GM19372 (cell line): ENCODE measurements at regions not wholly inside any gene's neighbourhood (a gene's known extent, or its start where the extent isn't known, plus 50 kb on each side); places are given as distances from the start of the nearest gene placed in this dataset.
"Not testable (repeated sequence)": the region's sequence is repeated elsewhere in the genome, so short reads cannot be mapped to it uniquely, and the experiment has no call there.

Experiments used
- ATAC-seq: cut with Tn5 transposase; IDR thresholded peaks from one replicate; pipeline ENCODE4 v1.9.1; 2021; ENCODE audit warnings: mild to moderate bottlenecking, low read depth, moderate library complexity; ENCODE audit not compliant: unreplicated experiment

DNA sequence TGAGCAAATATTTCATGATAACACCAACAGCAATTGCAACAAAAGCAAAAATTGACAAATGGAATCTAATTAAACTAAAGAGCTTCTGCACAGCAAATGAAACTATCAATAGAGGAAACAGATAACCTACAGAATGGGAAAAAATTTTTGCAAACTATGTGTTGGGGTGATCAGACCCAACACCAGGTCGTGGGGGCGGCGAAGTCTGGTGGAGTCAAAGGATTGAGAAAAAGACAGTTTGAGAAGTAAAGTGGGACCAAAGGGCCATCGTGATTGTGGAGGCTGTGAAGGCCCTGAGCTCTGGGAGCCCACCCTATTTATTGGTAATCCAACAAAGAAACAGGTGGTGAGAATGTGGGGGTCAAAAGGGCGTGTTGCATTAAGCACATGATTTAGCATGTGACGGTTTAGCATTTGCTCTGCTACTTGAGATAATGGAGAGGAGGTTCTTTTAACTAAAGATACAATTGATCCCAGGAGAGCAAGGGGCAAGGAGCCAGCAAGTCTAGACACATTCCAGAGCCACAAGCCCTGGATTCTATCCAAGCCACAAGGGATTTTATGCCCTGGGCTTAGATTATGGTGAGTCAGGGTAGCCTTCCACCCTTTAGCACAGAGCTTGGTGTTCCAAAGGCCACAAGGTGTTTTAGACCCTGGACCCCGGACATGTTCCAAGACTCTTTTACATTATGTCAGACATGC, 65.5 kb upstream of the VLDLR start:
- not testable (repeated sequence) for ATAC-seq

DNA sequence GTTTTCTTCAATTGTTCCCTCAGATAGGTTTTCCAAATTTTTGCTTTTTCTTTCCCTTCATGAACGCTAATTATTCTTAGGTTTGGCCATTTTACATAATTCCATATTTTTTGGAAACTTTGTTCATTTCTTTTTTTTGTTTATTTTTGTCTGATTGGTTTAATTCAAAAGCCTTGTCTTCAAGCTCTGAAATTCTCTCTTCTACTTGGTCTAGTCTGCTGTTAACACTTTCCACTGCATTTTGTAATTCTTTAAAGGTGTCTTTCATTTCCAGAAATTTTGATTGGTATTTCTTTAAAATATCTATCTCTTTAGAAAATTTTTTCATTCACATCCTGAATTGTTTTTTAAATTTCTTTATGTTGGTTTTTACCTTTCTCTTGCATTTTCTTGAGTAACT, 63.9 kb upstream of the VLDLR start:
- no peak for ATAC-seq

DNA sequence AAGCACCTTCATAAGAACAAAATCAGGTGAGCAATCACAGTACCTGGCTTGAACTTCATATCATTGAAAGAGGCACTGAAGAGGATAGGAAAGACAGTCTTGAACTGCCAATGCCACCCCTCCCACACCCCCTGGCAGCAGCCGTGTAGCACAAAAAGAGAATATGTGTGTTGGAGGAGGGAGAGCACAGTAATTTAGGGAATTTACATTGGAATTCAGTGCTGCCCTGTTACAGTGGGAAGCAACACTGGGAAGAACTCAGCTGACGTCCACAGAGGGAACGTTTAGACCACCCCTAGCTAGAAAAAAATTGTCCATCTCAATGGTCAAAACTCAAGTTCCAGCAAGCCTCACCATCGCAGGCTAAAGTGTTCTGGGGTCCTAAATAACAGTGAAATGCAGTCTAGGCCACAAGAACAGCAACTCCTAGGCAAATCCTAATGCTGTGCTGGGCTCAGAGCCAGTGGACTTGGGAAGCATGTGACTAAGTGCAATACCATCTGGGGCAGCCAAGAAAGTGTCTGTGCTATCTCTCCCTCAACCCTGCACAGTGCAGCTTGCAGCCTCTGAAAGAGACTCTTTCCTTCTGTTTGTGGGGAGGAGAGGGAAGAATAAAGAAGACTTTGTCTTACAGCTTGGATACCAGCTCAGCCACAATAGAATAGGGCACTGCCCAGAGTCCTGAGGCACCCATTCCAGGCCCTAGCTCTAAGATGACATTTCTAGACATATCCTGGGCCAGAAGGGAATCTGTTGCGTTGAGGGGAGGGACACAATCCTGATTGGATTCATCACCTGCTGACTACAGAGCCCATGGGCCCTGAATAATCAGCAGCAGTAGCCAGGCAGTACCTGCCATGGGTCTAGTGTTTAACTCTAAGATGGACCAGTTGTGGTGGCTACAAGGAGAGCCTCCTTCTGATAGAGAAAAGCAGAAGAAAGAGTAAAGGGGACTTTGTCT, 62.1 kb upstream of the VLDLR start:
- ATAC-seq: no peak

DNA sequence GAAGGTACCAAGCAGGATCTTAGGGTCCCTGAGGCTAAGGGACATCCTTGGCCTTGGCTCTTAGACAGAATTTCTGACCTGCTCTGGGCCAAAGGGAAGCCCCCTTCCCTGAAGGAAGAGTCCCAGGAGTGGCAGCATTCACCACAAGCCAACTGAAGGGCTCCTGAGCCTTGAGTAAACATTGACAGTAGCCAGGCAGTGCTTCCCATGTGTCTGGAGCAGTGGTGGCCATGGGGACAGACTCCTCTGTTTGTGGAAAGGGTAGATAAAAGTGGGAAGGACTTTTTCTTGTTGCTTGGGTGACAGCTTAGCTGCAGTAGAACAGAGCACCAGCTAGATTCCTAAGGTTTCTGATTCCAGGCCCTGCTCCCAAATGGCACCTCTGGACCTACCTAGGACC, 61.4 kb upstream of the VLDLR start:
- no peak for ATAC-seq

DNA sequence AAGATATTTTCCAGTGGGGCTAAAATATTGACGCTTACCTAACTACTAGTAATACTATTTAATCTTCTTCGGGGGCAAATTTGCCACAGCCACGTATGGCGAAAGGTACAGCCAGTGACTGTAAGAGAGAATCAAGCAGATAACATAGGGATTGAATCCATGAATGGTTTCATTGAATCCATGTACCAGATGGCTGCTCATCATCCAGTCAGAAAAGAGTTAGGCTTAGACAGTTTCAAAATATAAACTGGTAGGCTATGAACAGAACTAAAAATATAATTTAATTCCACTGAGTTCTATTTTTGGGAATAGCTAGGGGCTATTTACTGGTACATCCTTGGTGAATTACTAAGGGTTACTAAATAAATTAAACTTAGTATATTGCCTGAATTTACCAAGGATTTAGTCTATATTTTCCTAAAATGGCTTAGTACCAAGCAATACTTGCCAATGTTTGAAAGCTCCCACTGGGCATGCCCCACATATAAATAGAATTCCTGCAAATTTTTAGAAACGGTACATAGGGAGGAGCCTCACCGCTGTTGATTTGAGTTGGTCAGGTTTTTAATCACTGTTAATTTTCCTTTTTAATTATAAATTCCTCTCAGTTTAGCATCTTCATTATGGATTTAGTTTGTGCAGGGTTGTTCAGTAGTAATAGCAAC, 55.8 kb upstream of the VLDLR start:
- no peak for ATAC-seq

DNA sequence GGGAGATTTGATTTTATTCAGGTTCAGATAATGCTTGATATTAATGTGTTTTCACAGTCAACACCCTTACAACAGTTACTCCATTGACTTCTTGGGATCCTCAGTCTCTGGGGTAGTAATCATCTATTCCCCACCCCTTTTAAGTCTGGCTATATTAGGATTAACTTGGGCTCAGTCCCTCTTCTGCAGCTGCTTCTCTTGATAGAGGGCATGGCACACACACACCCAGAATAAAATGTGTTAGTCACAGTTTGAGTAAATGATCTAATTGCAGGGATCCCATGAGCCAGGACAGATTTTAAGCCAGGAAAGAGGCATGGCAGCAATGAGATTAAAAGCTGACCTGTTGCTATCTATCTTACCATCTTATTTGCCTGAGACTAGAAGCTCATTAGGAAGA, 53.7 kb upstream of the VLDLR start:
- no peak for ATAC-seq

DNA sequence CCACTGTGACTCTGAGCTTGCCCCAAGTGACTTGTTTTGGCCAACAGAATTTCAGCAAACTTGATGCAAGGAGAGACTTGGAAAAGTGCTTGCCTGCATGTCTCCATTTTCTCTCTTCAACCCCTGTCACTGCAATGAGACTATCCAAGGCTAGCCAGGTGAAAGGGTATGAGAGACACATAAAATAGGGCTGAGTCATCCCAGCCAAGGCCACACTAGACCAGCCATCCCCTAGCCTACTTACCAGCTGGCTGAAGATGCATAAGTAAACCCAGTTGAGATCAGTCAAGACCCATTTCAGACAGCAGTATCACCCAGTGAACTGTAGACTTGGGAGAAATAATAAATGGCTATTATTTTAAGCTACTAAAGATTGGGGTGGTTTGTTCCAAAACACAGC, 52.9 kb upstream of the VLDLR start:
- ATAC-seq: no peak

DNA sequence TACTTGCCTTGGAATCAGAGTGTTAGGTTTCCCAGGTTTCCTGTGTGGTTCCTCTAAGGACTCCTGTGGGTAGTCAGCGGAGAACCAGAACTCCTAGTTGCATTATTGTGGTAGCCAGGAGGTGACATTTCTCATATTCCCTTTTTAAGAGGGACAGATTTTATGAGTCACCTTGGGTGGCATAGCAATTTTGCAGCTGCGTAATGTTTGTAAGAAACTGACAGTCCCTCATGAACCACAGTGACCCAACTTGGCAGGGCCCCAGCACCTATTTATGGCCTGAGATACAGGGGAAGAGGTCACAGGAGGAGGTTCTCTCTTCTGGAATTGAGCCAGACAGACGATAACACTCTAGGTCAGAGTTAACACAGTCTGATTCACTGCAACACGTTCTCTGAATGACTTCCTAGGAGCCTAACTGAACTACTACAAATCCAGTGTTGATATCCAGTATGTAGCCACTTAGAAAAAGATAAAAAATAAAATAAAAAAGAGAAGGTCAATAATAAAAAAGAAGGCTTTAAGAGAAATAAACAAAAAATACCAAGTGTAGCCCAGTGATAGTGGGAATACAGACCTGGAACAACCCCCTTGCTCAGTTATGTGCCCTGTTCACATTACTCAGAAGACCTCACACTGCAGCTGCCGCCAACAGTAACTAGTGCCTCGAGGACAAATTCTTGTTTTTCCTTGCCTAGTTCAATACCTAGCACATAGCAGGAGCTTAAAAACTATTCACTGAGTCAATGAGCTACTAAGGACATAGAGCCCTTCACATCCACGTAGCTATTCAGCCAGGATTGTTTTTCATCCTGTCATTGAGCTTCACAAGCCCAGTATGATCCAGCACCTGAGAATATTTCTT, 50.7 kb upstream of the VLDLR start:
- no peak for ATAC-seq
